AG08396 (cell line): ENCODE measurements at regions not wholly inside any gene's neighbourhood (a gene's known extent, or its start where the extent isn't known, plus 50 kb on each side); places are given as distances from the start of the nearest gene placed in this dataset.
A peak's percentile ranks its signal among the peaks of the same experiment; 100 is the strongest.

Experiments used
- DNase-seq: peaks from one replicate; pipeline ENCODE4 v3.0.0; 2012; ENCODE audit warnings: low spot score, mixed read lengths

- peak; percentile 4 for DNase-seq
Measured at GRCh38 chr9:80615964-80616363, 1044.2 kb downstream of the TLE4 start.

GRCh38 chr9:80605793-80606192, 1034.0 kb downstream of the TLE4 start:
- no peak for DNase-seq

DNA sequence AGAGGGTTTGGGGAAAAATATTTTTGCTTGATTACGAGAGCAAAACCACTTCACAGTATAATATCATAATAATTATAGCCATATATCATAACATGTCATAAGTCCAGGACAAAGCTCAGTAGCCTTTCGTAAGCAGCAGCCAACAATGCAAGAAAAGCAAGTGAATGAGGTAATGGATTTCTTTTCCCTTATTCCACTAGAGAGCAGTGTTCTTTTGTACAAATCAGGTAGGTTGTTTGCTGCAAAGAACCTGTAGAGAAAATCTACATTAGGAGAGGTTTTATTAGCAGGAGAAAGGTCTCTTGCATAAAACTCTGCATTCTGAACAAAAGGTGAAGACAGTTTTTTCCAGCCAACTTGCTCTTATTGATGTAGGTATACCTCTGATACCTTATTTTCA, 1033.4 kb downstream of the TLE4 start:
- peak; percentile 7 for DNase-seq

GRCh38 chr9:80602291-80602690, 1030.5 kb downstream of the TLE4 start:
- DNase-seq, result no peak

- DNase-seq, result no peak
Measured at GRCh38 chr9:80596579-80596978, 1024.8 kb downstream of the TLE4 start.

DNA sequence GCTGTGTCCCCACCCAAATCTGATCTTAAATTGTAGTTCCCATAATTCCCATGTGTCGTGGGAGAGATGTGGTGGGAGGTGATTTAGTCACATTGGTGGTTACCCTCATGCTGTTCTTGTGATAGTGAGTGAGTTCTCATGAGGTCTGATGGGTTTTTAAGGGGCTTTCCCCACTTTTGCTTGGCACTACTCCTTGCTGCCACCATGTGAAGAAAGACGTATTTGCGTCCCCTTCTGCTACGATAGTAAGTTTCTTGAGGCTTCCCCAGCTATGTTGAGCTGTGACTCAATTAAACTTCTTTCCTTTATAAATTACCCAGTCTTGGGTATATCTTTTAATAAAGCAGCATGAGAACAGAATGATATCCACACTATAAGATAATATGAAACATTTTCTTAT, 1023.4 kb downstream of the TLE4 start:
- no peak for DNase-seq

GRCh38 chr9:80592413-80592812, 1020.6 kb downstream of the TLE4 start:
- no peak for DNase-seq

GRCh38 chr9:80586786-80587330, 1015.1 kb downstream of the TLE4 start:
- no peak for DNase-seq

DNA sequence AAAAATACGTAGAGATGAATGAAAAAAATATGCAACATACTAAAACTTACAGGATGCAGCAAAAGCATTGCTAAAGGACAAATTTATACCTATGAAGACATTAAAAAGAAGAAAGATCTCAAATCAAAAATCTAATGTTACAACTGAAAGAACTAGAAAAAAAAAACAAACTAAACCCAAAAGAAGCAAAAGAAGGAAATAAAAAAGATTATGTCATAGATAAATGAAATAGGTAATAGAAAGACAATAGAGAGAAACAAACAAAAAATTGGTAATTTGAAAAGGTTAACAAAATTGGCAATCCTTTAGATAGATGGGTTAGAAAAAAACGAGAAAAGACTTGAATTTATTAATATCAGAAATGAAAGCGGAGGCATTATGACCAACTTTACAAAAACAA, 1000.2 kb downstream of the TLE4 start:
- no peak for DNase-seq

DNA sequence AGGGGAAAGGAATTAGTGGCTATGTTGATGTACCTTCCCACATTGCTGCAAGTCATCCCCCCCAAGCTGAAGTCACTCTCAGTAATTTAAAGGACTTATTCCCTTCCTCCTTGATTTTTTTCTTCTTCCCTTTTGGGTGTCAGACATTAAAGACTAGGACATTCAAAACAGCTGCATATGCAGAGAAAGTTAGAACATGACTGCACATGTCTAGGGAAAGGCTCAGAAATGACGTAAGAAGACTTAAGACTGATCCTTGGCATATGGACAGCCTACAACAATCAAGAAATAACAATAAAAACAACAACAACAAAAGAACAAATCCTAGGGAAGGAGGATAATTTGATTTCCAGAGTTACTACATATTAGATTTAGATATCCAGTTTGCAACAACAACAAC, 997.5 kb downstream of the TLE4 start:
- no peak for DNase-seq

- no peak for DNase-seq
Measured at GRCh38 chr9:80561526-80561925, 989.8 kb downstream of the TLE4 start.

DNA sequence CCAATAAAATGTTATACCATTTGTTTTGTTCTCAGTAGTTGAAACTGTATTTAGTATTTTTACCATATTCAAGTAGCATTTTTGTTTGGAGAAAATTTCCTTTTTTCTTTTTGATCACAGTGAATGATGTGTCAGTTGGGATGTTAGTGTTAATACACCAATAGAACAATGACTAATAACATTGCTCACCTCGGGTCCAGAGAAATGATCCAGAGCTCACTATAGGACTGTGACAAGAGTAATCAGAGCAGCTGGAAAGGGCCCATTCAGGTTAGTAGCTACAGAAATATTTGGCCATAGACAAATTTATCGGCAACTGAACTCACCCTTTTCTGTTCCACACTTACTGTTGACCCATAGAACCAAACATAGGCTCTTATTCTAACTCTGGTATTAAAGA, 989.2 kb downstream of the TLE4 start:
- no peak for DNase-seq

GRCh38 chr9:80557256-80557655, 985.5 kb downstream of the TLE4 start:
- DNase-seq, result no peak

DNA sequence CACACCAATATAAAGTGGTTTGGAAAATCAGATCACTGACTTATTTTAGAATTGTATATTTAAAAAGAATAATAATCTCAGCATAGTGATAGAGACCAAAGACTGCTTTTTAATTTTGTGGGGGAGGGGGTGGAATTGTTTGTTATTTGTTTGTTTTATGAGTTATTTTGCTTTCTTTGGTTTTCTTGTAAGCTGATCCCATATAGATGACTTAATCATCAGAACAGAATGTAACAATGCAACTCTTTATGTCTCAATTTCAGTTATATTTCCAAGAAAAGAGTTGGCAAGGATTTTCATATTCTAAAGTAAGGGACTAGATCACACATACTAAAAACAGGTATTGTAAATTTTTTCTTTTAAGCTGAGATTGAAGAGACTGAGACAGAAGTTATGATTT, 984.9 kb downstream of the TLE4 start:
- DNase-seq, result no peak

GRCh38 chr9:80555782-80556325, 984.1 kb downstream of the TLE4 start:
- no peak for DNase-seq

DNA sequence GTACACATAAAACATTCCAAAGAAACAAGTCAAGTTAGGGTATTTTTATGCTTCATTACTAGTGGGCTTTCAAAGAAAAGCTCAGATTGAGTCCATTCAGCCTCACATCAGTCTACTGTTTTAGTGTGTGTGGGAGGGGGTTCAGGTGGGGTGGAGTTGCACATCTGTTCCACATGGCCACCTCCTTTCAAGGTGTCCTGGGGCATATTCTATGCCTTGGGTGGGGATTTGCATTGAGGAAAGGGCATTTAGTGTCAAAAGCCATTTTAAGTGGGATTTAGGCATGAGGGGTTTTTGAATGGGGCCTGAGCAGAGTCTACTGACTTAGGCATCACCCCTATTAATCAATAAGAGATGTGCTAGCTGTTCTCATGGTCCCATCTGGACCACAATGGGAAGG, 983.1 kb downstream of the TLE4 start:
- DNase-seq, result no peak

DNA sequence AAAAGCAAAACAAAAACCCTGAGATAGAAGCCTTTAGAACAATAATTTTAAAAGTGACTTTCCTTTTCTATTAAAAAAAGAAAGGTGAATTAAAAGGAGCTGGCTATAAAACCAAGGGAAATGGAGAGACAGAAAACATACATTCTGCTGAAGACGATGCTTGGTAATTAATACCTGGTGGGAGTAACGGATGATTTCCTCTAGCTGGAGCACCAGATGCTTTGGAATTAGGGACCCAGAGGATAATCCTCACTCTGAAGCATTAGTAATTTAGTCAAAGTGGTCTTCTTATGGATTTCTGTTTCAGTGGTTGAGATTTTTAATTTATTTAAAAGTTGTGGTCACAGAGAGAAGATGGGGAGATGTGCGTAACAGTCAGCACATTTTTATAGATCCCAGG, 982.5 kb downstream of the TLE4 start:
- no peak for DNase-seq

DNA sequence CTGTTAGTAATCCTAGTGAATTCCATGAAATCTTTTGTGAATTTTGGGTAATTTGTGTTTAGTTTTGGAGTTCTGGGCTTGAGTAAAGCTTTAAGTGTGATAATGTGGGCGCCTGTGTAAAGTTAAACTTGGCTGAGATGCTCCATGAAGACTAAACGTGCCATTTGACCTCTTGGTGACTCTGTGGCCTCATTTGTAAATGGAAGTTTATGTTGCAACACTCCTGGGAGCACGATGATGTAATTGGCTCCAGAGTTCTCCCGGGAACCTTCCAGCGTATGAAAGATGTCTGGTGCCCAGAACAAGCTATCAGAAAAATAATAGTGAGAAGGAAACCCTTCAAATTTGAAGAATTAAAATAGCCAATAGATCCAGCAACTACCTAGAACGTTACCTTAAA, 981.2 kb downstream of the TLE4 start:
- peak; percentile 3 for DNase-seq

DNA sequence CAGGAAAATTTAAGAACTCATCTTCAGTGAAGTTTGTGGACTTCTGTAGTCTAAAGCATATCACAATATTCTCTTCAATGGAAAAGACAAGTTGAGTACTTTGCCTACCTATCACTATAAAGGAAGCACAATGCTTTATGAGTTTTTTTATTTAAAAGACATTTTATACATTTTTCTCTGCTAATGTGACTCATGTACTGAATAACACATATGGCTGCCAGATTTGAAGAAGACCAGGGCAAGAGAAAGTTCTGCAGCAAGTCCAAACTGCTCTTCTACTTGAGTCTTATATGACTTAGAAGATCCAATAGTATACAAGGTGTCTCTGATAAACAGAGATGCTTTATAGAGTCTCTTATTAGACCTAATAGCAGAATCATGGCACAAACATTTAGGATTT, 978.4 kb downstream of the TLE4 start:
- DNase-seq, result no peak

DNA sequence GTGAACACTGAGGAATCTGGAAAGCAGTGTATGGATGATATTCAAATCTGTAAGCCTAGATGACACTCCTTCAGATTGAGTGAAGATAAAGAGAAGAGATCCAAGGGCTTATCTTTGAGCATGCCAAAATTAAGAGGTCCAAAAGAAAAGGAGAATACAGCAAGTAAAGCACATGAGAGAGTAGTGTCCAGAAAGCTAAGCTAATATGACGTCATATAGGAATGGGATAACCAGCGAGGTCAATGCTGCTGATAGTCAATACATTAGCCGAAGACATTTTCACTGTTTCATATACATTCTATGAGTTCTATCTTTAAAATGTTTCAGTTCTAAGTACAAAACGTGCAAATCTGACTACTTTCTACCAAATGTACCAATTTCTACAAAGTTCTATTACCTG, 975.8 kb downstream of the TLE4 start:
- DNase-seq, result no peak

DNA sequence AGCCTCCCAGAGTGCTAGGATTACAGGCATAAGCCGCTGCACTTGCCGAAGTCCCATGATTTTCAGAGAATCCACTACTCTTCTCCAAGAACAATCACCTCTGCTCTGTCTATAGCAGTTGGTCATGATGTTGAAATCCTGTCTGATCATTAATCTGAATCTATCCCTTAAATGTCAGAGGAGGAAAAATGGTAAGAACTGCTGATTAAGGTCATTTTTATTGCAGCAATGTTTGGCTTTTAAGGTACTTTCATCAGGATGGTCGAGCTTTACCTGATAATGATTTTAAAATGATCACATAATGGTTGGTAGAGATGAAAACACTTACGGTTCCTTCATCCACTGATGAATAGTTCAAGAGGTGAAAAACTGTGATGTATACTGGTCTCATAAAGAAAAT, 968.6 kb downstream of the TLE4 start:
- DNase-seq, result no peak

GRCh38 chr9:80538976-80539375, 967.2 kb downstream of the TLE4 start:
- DNase-seq, result no peak

GRCh38 chr9:80522465-80522864, 950.7 kb downstream of the TLE4 start:
- no peak for DNase-seq

GRCh38 chr9:80521151-80521550, 949.4 kb downstream of the TLE4 start:
- no peak for DNase-seq

GRCh38 chr9:80520231-80520630, 948.5 kb downstream of the TLE4 start:
- no peak for DNase-seq
